ENCODE measurements at regions not wholly inside any gene's neighbourhood (a gene's known extent, or its start where the extent isn't known, plus 50 kb on each side); places are given as distances from the start of the nearest gene placed in this dataset.

GRCh38 chr3:87901141-87901540 lies 157.7 kb downstream of the CGGBP1 start:
- Histone ChIP-seq H3K4me3 (no peak overlapping the region), H3K9me1 (ENCODE audit: control insufficient read depth, insufficient read depth, low read length) (no peaks in the 10 kb centered on the region), H3K9ac (ENCODE audit: insufficient read depth in 1 of 2, low read depth in 2 of 2, low read length in 2 of 2) (no peak overlapping the region), H3K4me2 (ENCODE audit: insufficient read depth, low read length) (no peak overlapping the region), H2AFZ (ENCODE audit: low read depth, low read length) (no peak overlapping the region), H3K4me1 (replicated peaks in 1 of 2; ENCODE audit: control insufficient read depth in 2 of 2, insufficient read depth in 2 of 2, low read length in 2 of 2) (no peaks in the 10 kb centered on the region), H3K36me3 (ENCODE audit: control insufficient read depth, insufficient read depth, low read length) (no peaks in the 10 kb centered on the region), H3K79me2 (ENCODE audit: control insufficient read depth, insufficient read depth, low read length) (no peaks in the 10 kb centered on the region), H3K27me3 (ENCODE audit: control insufficient read depth in 2 of 2, insufficient read depth in 2 of 2, low read length in 2 of 2) (no peaks in the 10 kb centered on the region), H3K9me3 (replicated peaks; ENCODE audit: control insufficient read depth, insufficient read depth, low read depth, low read length) (no peaks in the 10 kb centered on the region), H4K20me1 (replicated peaks; ENCODE audit: control insufficient read depth, insufficient read depth, low read length) (no peaks in the 10 kb centered on the region), H3K27ac (ENCODE audit: extremely low read depth, low read depth, low read length) (no peak overlapping the region)
- no peak for DNase-seq (ENCODE audit: extremely low read depth in 1 of 4, low spot score in 3 of 4)
- WGBS (ENCODE audit: insufficient coverage, low coverage, missing lambda C conversion rate), result 100% methylated on average over 1 of the region's 1 CpG
- CTCF ChIA-PET (ENCODE audit: low intra/inter-chr PET ratio), result no interaction called here
- ATAC-seq, result no peak
- TF ChIP-seq THRAP3 (IDR thresholded peaks at IDR 0.05; ENCODE audit: borderline replicate concordance) (no peak), RCOR1 (IDR thresholded peaks at IDR 0.05; ENCODE audit: borderline replicate concordance in 1 of 2, low read depth in 2 of 2, low read length in 2 of 2) (no peak), LARP7 (IDR thresholded peaks at IDR 0.05) (no peak)
- in situ Hi-C loops (cut with MboI), result no loop called here
- BruUV-seq (replicated peaks), result no TSS peak
- intact Hi-C loops (cut with micrococcal nuclease), result no loop called here
- FAIRE-seq, result no peak
- POLR2A ChIA-PET, result no interaction called here

- intact Hi-C loops (cut with micrococcal nuclease) (no loop called here), in situ Hi-C loops (cut with MboI) (no loop called here)
- 100% methylated on average over 1 of the region's 1 CpG for WGBS (ENCODE audit: insufficient coverage, low coverage, missing lambda C conversion rate)
- no peak for DNase-seq (ENCODE audit: extremely low read depth in 1 of 4, low spot score in 3 of 4)
- TF ChIP-seq SMARCB1 (IDR thresholded peaks at IDR 0.05; ENCODE audit: insufficient read length, low read depth), result no peak
- TF ChIP-seq PHB (CRISPR knock-in tag; IDR thresholded peaks at IDR 0.05), result no peak
- TF ChIP-seq FOXA3 (CRISPR knock-in tag; conservative IDR thresholded peaks at IDR 0.05 in 1 of 2, IDR thresholded peaks at IDR 0.05 in 1 of 2), result no peak
- TF ChIP-seq EZH2 (IDR thresholded peaks at IDR 0.05; ENCODE audit: borderline replicate concordance, low read depth, low read length), result no peak
- TF ChIP-seq ZNF551 (CRISPR knock-in tag; IDR thresholded peaks at IDR 0.05), result no peak
- TF ChIP-seq HNRNPL (IDR thresholded peaks at IDR 0.05; ENCODE audit: low read depth, low read length), result no peak
- TF ChIP-seq GTF2B (IDR thresholded peaks at IDR 0.05; ENCODE audit: extremely low read depth, insufficient read length), result no peak
- TF ChIP-seq ZNF584 (CRISPR knock-in tag; IDR thresholded peaks at IDR 0.05; ENCODE audit: low read depth), result no peak
- TF ChIP-seq SPI1 (IDR thresholded peaks at IDR 0.05; ENCODE audit: borderline replicate concordance, low read depth, low read length), result no peak
- TF ChIP-seq TCF7 (IDR thresholded peaks at IDR 0.05; ENCODE audit: borderline replicate concordance), result no peak
- TF ChIP-seq ZBTB2 (IDR thresholded peaks at IDR 0.05), result no peak
- TF ChIP-seq TARDBP (IDR thresholded peaks at IDR 0.05), result no peak
- no peak for TF ChIP-seq MTA1 (IDR thresholded peaks at IDR 0.05; ENCODE audit: borderline replicate concordance)
- no peak for TF ChIP-seq PML (IDR thresholded peaks at IDR 0.05; ENCODE audit: low read length)
- no peak for TF ChIP-seq ZNF717 (CRISPR knock-in tag; IDR thresholded peaks at IDR 0.05)
- Histone ChIP-seq H3K79me2 (ENCODE audit: control insufficient read depth, insufficient read depth, low read length) (no peaks in the 10 kb centered on the region), H2AFZ (ENCODE audit: low read depth, low read length) (no peak overlapping the region), H3K9me1 (ENCODE audit: control insufficient read depth, insufficient read depth, low read length) (no peaks in the 10 kb centered on the region), H3K9ac (ENCODE audit: insufficient read depth in 1 of 2, low read depth in 2 of 2, low read length in 2 of 2) (no peak overlapping the region), H3K4me3 (no peak overlapping the region), H3K9me3 (replicated peaks; ENCODE audit: control insufficient read depth, insufficient read depth, low read depth, low read length) (no peaks in the 10 kb centered on the region), H4K20me1 (replicated peaks; ENCODE audit: control insufficient read depth, insufficient read depth, low read length) (no peaks in the 10 kb centered on the region), H3K4me2 (ENCODE audit: insufficient read depth, low read length) (no peak overlapping the region), H3K27me3 (ENCODE audit: control insufficient read depth in 2 of 2, insufficient read depth in 2 of 2, low read length in 2 of 2) (no peaks in the 10 kb centered on the region), H3K4me1 (replicated peaks in 1 of 2; ENCODE audit: control insufficient read depth in 2 of 2, insufficient read depth in 2 of 2, low read length in 2 of 2) (no peaks in the 10 kb centered on the region), H3K36me3 (ENCODE audit: control insufficient read depth, insufficient read depth, low read length) (no peaks in the 10 kb centered on the region), H3K27ac (ENCODE audit: extremely low read depth, low read depth, low read length) (no peak overlapping the region)
- POLR2A ChIA-PET, result no interaction called here
- CTCF ChIA-PET (ENCODE audit: low intra/inter-chr PET ratio), result no interaction called here
- ATAC-seq, result no peak
- BruUV-seq (replicated peaks), result no TSS peak
- FAIRE-seq, result no peak
Observed at GRCh38 chr3:87900061-87900460, 158.7 kb downstream of the CGGBP1 start.
